ENCODE measurements at regions not wholly inside any gene's neighbourhood (a gene's known extent, or its start where the extent isn't known, plus 50 kb on each side); places are given as distances from the start of the nearest gene placed in this dataset.
A peak's percentile ranks its signal among the peaks of the same experiment; 100 is the strongest.

GRCh38 chr2:104597942-104598341, 256.0 kb upstream of the POU3F3 start:
- no peak for DNase-seq (ENCODE audit: low read depth)

GRCh38 chr2:104598636-104599035, 255.3 kb upstream of the POU3F3 start:
- no peak for DNase-seq (ENCODE audit: low read depth)

DNA sequence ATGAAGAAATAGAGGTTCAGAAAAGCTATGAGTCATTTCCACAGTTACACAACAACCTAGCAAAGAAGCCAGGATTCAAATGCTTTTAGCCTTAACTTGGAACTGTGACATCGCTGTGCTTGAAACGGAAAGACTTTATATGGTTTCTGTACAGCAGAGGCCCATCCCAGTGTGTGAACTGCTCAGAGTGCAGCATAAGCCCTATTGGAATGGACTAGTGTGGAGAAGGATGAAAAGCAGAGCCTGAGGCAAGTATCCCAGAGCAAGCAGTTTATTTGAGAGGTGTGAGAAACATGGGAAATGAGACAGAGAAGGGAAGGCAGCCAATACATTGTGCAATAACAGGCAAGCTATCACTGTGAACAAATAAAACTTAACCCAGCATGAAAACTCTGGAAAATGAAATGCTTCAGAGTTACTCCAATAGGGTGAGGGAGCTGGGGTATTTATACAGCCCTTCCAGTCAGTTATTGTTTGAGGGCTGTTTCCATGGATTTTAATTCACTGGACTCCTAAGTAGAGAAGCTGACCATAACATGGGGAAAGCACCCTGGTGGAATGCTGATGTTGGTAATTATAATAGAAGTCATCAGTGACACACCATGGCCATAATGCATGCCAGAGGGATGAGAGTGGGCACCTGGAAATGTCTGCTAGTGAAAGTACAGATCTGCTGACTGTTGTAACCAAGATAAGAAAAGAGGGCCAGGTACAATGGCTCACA, 254.0 kb upstream of the POU3F3 start:
- DNase-seq (ENCODE audit: low read depth), result peak; percentile 44

DNA sequence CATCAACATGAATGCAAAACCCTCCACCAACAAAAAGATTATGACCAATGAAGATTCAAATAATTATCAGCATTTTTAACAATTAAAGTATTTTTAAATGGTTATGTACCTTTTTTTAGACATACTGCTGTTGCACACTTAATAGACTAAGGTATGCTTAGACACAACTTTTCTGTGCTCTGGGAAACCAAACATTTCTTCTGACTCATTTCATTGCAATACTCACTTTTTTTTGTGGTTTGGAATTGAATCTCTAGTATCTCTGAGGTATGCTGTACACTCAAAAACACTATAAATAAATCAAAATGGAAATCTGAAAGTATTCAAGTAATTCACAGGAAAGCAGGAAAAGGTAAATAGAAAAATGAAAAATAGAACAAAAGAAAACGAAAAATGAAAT, 247.9 kb upstream of the POU3F3 start:
- DNase-seq (ENCODE audit: low read depth), result no peak

- DNase-seq (ENCODE audit: low read depth), result no peak
These were observed 237.1 kb upstream of the POU3F3 start for GRCh38 chr2:104616856-104617255.

DNA sequence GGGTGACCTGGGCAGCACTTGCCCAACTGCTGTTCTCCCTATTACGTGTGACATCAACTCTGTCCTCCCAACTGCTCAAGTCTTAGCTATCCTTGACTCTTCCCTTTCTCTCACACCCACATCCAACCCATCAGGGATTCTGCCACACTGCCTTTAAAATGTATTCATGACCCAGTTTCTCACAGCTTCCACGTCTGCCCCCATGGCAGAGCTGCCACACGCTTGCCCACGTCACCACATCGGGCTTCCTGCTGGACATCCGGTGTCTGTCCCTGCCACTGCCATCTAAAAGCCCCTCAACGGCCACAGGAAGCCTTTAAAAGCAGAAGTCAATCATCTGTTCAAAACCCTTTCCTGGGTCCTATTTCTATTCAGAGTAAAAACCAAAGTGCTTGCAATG, 233.1 kb upstream of the POU3F3 start:
- no peak for DNase-seq (ENCODE audit: low read depth)

- DNase-seq (ENCODE audit: low read depth), result no peak
These were observed 218.3 kb upstream of the POU3F3 start for GRCh38 chr2:104635608-104636007.

DNA sequence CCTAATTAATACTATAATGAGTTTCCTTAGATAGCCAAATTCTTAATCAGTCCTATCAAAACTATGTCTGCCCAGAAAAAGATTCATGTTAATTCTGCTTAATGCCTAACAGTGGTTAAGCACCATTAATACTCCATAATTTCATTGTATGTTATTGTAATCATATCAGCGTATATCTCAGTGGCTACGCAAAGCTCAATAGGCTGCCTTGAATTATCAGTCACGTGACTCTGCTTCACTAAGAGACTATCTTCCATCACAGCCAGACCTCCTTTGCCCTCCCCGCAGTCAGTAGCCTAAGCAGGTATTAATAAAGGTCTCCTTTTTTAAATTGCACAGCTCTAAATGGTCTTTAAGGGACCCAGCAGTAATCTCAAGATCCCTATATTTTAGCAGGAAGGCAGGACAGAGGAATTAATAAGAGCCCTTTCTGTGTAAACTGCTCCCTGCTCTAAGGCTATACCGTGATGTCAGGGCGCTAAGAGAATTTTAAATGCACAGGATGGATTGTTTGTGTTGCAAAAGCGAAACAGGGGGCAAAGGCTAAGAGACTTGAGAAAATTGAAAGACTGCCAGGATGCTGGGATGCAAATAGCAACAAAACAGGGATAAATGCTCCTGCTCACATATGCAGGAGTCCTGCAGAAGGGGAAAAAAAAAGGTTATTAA, 215.6 kb upstream of the POU3F3 start:
- no peak for DNase-seq (ENCODE audit: low read depth)

GRCh38 chr2:104638859-104639202, 215.1 kb upstream of the POU3F3 start:
- no peak for DNase-seq (ENCODE audit: low read depth)

DNA sequence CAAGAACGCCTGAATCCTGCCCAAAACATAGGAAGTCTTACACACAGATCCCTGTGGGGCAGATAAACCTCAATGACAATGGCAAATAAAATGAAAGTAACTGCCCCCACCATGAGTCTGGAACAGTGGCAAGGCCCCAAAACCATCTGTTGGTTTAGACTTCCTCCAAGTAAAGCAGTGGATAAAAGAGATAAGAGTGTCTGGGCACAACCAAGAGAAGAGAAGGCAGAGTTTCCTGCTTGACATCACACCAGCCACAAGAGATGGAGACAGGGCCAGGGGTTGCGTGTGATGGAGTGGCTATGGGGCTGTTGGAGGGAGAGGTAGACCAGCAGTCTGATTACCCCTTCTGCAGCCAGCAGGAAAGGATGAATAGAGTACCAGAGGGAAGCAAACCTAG, 212.1 kb upstream of the POU3F3 start:
- no peak for DNase-seq (ENCODE audit: low read depth)

GRCh38 chr2:104648376-104648775, 205.5 kb upstream of the POU3F3 start:
- DNase-seq (ENCODE audit: low read depth), result no peak

DNA sequence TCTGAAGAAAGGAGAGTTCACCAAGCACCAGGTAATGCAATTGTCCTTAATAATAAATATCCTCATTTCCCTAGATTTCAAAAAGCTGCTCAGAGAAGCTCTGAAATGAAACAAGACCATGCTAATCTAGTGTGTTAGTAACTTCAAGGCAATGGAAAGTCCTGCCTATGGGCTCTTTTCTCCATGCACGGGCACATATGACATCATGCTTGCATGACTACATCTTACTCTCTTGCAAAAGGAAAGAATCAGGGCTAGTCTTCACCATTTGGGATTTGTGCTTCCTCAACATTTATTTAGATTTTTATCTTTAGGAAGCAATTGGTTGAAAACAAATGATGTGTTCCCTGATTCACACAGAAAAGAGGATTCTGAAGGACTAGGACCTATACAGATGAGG, 204.0 kb upstream of the POU3F3 start:
- no peak for DNase-seq (ENCODE audit: low read depth)

GRCh38 chr2:104650405-104650996, 203.4 kb upstream of the POU3F3 start:
- no peak for DNase-seq (ENCODE audit: low read depth)

DNA sequence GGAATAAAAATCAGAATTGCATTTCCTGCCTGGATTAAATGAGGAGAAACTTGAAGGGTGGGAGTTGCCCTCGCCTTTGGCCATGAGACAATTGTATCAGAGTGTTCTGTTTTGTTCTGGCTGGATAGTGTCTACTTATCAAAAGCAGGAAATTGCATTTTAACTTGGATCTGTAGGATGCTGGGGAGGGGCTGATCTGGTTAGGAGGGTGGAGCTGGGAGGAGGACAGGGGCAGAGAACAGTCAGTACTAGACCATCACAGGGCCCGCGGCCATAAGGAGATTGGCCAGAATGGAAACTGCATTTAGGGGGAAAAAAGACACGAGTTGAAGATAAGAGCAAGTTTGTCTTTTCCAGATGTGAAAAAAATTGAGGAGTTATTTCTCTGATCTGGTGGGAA, 199.1 kb upstream of the POU3F3 start:
- no peak for DNase-seq (ENCODE audit: low read depth)

DNA sequence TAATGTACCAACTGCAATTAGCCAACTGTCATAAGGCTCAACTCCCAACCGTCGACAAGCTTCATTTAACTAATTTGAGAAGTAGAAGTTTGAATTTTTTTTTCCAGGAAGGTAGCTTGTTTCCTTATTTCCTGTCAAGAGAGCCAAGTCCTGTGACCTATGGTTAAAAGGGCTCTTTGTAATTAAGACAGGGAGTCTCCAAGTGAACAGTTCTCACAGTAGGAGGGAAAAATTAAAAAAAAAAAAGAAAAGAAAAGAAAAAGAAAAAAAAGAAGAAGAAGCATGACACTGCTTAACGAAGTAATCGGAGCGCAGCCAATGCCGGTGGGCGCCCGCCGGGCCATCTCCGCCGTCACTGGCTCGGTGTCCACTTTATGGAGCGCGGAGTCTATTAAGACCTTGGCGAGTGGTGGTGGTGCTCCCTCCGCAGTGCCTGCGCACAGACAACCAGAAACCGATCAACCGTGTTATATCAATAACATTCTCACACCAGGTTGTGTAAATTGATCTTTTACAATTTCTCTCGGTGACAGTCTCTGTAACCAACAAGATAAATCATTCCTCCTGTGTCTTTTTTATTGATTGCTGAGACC, 197.2 kb upstream of the POU3F3 start:
- no peak for DNase-seq (ENCODE audit: low read depth)

DNA sequence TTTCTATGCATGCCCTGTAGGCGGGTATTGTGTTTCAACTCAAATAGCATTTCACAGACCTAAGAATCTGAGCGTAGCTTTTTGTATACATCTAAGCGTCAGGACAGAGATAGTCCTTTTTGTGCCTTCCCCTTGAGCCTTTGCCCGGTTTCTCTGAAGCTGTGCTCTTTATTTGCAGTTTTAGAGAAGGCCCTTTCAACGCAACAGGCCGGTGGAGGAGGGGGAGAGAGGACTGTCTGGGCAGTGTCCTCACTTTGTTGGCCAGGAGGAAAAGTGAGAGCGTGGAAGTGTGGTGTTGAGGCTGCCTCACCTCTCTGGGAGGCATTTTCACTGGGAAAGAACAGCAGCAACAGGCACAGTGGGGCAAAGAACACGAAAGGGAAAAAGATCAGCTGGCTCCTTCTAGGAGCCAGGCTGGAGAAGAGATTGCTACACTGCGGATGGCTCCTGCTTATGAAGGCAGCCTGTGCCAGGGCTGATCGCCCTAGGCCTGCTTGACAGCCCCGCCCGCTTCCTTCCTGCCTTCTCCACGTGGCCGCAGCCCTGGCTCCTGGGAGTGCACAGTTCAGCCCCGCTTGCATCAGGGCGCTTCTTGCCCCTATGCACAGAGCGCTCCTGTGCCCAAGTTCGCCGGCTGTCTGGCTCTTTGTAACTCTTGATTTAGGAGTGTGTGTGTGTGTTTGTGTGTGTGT, 195.6 kb upstream of the POU3F3 start:
- DNase-seq (ENCODE audit: low read depth), result peak; percentile 4

DNA sequence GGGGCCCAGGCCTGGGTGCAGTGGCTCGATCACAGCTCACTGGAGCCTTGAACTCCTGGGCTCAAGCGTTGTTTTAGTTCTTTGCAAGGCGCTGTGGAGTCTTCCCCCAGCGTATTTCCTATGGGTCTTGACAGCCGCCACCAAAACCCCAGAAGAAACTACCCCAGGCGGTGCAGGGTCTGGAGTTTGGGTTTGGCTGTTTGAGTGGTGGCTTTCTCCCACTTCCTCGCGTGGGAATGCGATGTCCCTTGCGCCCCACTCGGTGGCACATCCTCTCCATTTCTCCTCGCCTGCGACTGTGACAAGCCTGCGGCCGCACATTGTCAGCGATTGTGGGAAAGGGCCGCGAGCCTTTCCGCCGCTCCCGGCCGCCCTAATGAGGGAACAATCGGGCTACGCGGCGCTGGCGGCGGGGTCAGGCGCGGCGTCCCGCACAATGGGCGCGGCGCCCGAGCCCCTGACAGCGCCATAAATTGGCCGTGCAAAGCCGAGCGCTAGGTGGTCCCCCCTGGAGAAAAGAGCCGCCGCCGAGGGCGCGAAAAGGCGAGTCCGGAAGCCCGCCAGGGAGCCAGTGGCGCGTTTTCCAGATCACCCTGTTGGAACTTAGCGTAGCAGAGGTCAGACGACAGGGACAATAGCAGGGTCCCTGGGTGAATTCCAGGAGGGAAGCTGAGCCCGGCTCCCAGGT, 194.9 kb upstream of the POU3F3 start:
- no peak for DNase-seq (ENCODE audit: low read depth)

GRCh38 chr2:104660991-104661390, 192.9 kb upstream of the POU3F3 start:
- no peak for DNase-seq (ENCODE audit: low read depth)

GRCh38 chr2:104664672-104665071, 189.2 kb upstream of the POU3F3 start:
- DNase-seq (ENCODE audit: low read depth), result no peak

DNA sequence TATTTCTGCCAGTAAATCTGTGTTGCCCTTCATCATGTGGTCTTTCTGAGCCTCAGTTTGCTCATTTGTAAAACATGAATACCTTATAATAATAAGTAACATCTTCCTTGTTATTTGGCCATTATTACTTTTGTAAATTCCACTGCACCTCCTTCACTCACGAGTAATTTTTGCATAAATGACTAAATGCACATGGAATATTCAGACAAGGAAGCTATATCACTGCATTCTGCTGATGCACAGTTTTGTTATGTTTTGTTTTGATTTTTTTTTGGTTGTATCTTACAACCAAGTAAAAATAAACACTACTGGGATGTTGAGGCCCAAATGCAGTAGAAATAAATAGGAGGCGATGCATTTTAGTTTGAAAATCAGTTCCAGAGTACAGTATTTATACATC, 185.3 kb upstream of the POU3F3 start:
- DNase-seq (ENCODE audit: low read depth), result no peak

- DNase-seq (ENCODE audit: low read depth), result no peak
These were observed 180.7 kb upstream of the POU3F3 start for GRCh38 chr2:104673225-104673624.

All from HT1080 (cell line).